ENCODE measurements at regions not wholly inside any gene's neighbourhood (a gene's known extent, or its start where the extent isn't known, plus 50 kb on each side); places are given as distances from the start of the nearest gene placed in this dataset.

DNA sequence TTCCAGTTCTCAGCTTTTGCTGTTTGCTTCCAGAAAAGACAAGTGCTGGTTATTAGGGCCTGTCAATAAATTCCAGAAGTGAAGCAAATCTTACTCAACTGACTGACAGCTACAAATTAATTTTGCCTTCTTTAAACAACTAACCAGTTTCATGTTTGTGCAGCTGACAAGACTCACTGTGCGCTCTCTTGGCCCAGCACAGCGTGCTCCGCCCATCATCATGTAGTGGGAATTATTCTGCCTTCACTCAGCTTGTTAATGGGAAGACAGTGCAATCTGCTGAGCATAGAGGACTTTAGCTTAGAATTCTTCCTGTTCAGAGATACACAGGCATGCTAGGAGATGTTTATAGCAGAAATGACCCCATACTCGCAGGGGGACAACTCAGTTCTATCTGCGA, 808.9 kb downstream of the CCSER2 start:
- TF ChIP-seq ZNF629 (tag by site-specific recombination; IDR thresholded peaks at IDR 0.05) (no peak), YY1 (tag by site-specific recombination; IDR thresholded peaks at IDR 0.05) (no peak), ZNF544 (tag by site-specific recombination; IDR thresholded peaks at IDR 0.05) (no peak), ZNF155 (tag by site-specific recombination; IDR thresholded peaks at IDR 0.05) (no peak), ZNF24 (tag by site-specific recombination; IDR thresholded peaks at IDR 0.05) (no peak), ZBTB7A (tag by site-specific recombination; IDR thresholded peaks at IDR 0.05; ENCODE audit: low read depth) (no peak), ZNF398 (tag by site-specific recombination; IDR thresholded peaks at IDR 0.05) (no peak), ZNF174 (tag by site-specific recombination; IDR thresholded peaks at IDR 0.05) (no peak), ZNF121 (tag by site-specific recombination; IDR thresholded peaks at IDR 0.05) (no peak)
- TF ChIP-seq, protein P1, sequence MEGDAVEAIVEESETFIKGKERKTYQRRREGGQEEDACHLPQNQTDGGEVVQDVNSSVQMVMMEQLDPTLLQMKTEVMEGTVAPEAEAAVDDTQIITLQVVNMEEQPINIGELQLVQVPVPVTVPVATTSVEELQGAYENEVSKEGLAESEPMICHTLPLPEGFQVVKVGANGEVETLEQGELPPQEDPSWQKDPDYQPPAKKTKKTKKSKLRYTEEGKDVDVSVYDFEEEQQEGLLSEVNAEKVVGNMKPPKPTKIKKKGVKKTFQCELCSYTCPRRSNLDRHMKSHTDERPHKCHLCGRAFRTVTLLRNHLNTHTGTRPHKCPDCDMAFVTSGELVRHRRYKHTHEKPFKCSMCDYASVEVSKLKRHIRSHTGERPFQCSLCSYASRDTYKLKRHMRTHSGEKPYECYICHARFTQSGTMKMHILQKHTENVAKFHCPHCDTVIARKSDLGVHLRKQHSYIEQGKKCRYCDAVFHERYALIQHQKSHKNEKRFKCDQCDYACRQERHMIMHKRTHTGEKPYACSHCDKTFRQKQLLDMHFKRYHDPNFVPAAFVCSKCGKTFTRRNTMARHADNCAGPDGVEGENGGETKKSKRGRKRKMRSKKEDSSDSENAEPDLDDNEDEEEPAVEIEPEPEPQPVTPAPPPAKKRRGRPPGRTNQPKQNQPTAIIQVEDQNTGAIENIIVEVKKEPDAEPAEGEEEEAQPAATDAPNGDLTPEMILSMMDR (tag by site-specific recombination; IDR thresholded peaks at IDR 0.05): no peak
